GM23338 (cell line): ENCODE measurements at regions not wholly inside any gene's neighbourhood (a gene's known extent, or its start where the extent isn't known, plus 50 kb on each side); places are given as distances from the start of the nearest gene placed in this dataset.

Source experiments
- ATAC-seq: fragments of 200-7000 bp; cut with Tn5 transposase; 3 replicates; pipeline ENCODE4 v1.9.1; 2020
- DNase-seq: peaks from one replicate; pipeline ENCODE4 v3.0.0-alpha.2; 2015; ENCODE audit warnings: low spot score
- H2AFZ ChIP-seq: fragments of 200-600 bp; sonication (generic); 2 replicates; pipeline ENCODE4 v1.8.0; 2016; ENCODE audit warnings: antibody characterized with exemption, mild to moderate bottlenecking, moderate library complexity
- H3F3A ChIP-seq: fragments of 200-600 bp; sonication (generic); replicated peaks from 2 replicates; pipeline ENCODE4 v1.8.0; 2017; ENCODE audit warnings: antibody characterized with exemption, mixed run types, low read depth
- H3K27ac ChIP-seq: fragments of 200-600 bp; sonication (generic); 2 replicates; pipeline ENCODE4 v1.6.1; 2016; ENCODE audit warnings: low read depth
- H3K27me3 ChIP-seq: fragments of 200-600 bp; sonication (generic); 2 replicates; pipeline ENCODE4 v1.8.0; 2016; ENCODE audit warnings: mild to moderate bottlenecking, mixed run types, moderate library complexity; ENCODE audit not compliant: insufficient read depth
- H3K36me3 ChIP-seq: fragments of 200-600 bp; sonication (generic); 2 replicates; pipeline ENCODE4 v1.8.0; 2016; ENCODE audit warnings: mild to moderate bottlenecking; ENCODE audit not compliant: insufficient read depth
- H3K4me1 ChIP-seq: fragments of 200-600 bp; sonication (generic); 2 replicates; pipeline ENCODE4 v1.8.0; 2016; ENCODE audit warnings: mild to moderate bottlenecking, moderate library complexity; ENCODE audit not compliant: insufficient read depth
- H3K4me2 ChIP-seq: fragments of 200-600 bp; sonication (generic); 2 replicates; pipeline ENCODE4 v1.7.1; 2017; ENCODE audit warnings: mixed run types
- H3K4me3 ChIP-seq: fragments of 200-600 bp; sonication (generic); 2 replicates; pipeline ENCODE4 v1.6.1; 2016; ENCODE audit warnings: mixed run types
- H3K79me2 ChIP-seq: fragments of 200-600 bp; sonication (generic); replicated peaks from 2 replicates; pipeline ENCODE4 v1.8.0; 2017; ENCODE audit warnings: mild to moderate bottlenecking; ENCODE audit not compliant: insufficient read depth
- H3K9me2 ChIP-seq: fragments of 200-600 bp; sonication (generic); 2 replicates; pipeline ENCODE4 v1.8.0; 2017; ENCODE audit not compliant: insufficient read depth
- H4K20me1 ChIP-seq: fragments of 200-600 bp; sonication (generic); replicated peaks from 2 replicates; pipeline ENCODE4 v1.8.0; 2017; ENCODE audit warnings: mild to moderate bottlenecking; ENCODE audit not compliant: insufficient read depth
- H3K27ac Mint-ChIP-seq: 2 replicates; pipeline ENCODE4 v1.8.0; 2020; ENCODE audit warnings: inconsistent platforms, mild to moderate bottlenecking, moderate library complexity, mixed read lengths
- H3K27me3 Mint-ChIP-seq: 3 replicates; pipeline ENCODE4 v1.8.0; 2022; ENCODE audit warnings: low read depth, mild to moderate bottlenecking, moderate library complexity, mixed read lengths, inconsistent platforms; ENCODE audit not compliant: insufficient read depth, poor library complexity
- H3K36me3 Mint-ChIP-seq: 3 replicates; pipeline ENCODE4 v1.8.0; 2021; ENCODE audit warnings: low read depth, mild to moderate bottlenecking, inconsistent platforms, moderate library complexity, mixed read lengths
- H3K4me1 Mint-ChIP-seq: 3 replicates; pipeline ENCODE4 v1.8.0; 2020; ENCODE audit warnings: mild to moderate bottlenecking, inconsistent platforms, mixed read lengths
- H3K4me3 Mint-ChIP-seq: 3 replicates; pipeline ENCODE4 v1.8.0; 2021; ENCODE audit warnings: moderate library complexity, mild to moderate bottlenecking, inconsistent platforms, mixed read lengths
- H3K9me3 Mint-ChIP-seq: 3 replicates; pipeline ENCODE4 v1.8.0; 2020; ENCODE audit warnings: moderate library complexity, mild to moderate bottlenecking, inconsistent platforms, mixed read lengths
- CREB1 ChIP-seq: fragments of 250-450 bp; sonication (Bioruptor Pico); IDR thresholded peaks from 2 replicates; pipeline ENCODE4 v1.5.0; 2020; ENCODE audit warnings: low read depth, mild to moderate bottlenecking, moderate library complexity
- EZH2 ChIP-seq: fragments of 200-600 bp; sonication (generic); IDR thresholded peaks from one replicate; pipeline ENCODE4 v1.8.0; 2017; ENCODE audit warnings: antibody characterized with exemption, mild to moderate bottlenecking, low read depth; ENCODE audit not compliant: unreplicated experiment
- EZH2phosphoT487 ChIP-seq: fragments of 200-600 bp; sonication (generic); IDR thresholded peaks from one replicate; pipeline ENCODE4 v1.8.1; 2018; ENCODE audit warnings: antibody characterized with exemption; ENCODE audit not compliant: unreplicated experiment
- JUNB ChIP-seq: IDR thresholded peaks from one replicate; pipeline ENCODE4 v1.6.1; 2016; ENCODE audit warnings: antibody characterized with exemption; ENCODE audit not compliant: unreplicated experiment
- NANOG ChIP-seq: IDR thresholded peaks from 2 replicates; pipeline ENCODE4 v1.6.1; 2016; ENCODE audit warnings: antibody characterized with exemption, borderline replicate concordance
- STAT1 ChIP-seq: IDR thresholded peaks from one replicate; pipeline ENCODE4 v1.6.1; 2016; ENCODE audit warnings: antibody characterized with exemption; ENCODE audit not compliant: unreplicated experiment
- ZNF114 ChIP-seq: fragments of 250-450 bp; sonication (Bioruptor Pico); IDR thresholded peaks from 2 replicates; pipeline ENCODE4 v1.5.0; 2020; ENCODE audit warnings: mild to moderate bottlenecking, moderate library complexity
- ZNF331 ChIP-seq: fragments of 250-450 bp; sonication (Bioruptor Pico); IDR thresholded peaks from 2 replicates; pipeline ENCODE4 v1.5.0; 2020; ENCODE audit warnings: low read depth, mild to moderate bottlenecking, moderate library complexity
- ZNF462 ChIP-seq: fragments of 250-450 bp; sonication (Bioruptor Pico); IDR thresholded peaks from 2 replicates; pipeline ENCODE4 v1.5.0; 2020; ENCODE audit warnings: mild to moderate bottlenecking, moderate library complexity
- TF ChIP-seq, protein P1 (sequence below): IDR thresholded peaks from 2 replicates; pipeline ENCODE4 v1.6.1; 2016; ENCODE audit warnings: antibody characterized with exemption

DNA sequence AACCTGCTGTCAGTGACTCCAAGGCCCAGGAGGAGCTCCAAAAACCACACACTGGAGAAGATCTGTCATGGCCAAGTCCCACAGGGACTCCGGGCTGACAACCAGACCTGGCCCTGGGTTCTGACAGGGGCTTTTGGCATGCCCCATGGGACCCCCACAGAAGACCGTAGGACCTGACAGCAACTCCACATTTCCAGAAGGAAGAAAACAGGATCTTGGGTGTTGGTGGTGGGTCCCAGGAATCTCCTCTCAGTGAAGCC, 275.9 kb upstream of the HS6ST1 start:
- H3K27ac ChIP-seq: no peak overlapping the region
- peaks cover 7% of the 10 kb centered on the region; the same call in 1 of the 2 replicates for H3K9me2 ChIP-seq
- no peak overlapping the region for H3K27ac Mint-ChIP-seq
- H3K4me3 Mint-ChIP-seq: no peak overlapping the region
- ATAC-seq (no peak), DNase-seq (no peak)
- H3K9me3 Mint-ChIP-seq: no peaks in the 10 kb centered on the region
- H2AFZ ChIP-seq: no peak overlapping the region
- H3K4me1 Mint-ChIP-seq: peaks cover 11% of the 10 kb centered on the region
- no peak overlapping the region for H3K4me2 ChIP-seq
- no peak overlapping the region for H3K4me3 ChIP-seq
- TF ChIP-seq, protein P1, sequence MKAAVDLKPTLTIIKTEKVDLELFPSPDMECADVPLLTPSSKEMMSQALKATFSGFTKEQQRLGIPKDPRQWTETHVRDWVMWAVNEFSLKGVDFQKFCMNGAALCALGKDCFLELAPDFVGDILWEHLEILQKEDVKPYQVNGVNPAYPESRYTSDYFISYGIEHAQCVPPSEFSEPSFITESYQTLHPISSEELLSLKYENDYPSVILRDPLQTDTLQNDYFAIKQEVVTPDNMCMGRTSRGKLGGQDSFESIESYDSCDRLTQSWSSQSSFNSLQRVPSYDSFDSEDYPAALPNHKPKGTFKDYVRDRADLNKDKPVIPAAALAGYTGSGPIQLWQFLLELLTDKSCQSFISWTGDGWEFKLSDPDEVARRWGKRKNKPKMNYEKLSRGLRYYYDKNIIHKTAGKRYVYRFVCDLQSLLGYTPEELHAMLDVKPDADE: no peak
- TF ChIP-seq ZNF331 (no peak), STAT1 (no peak), ZNF114 (CRISPR knock-in tag) (no peak), EZH2 (no peak), NANOG (no peak), ZNF462 (no peak), CREB1 (CRISPR knock-in tag) (no peak), EZH2phosphoT487 (no peak), JUNB (no peak)
- peaks cover 3% of the 10 kb centered on the region for H3K27me3 Mint-ChIP-seq
- H3K36me3 ChIP-seq: no peaks in the 10 kb centered on the region
- H3K27me3 ChIP-seq: no peaks in the 10 kb centered on the region
- H3K36me3 Mint-ChIP-seq: no peaks in the 10 kb centered on the region
- no peaks in the 10 kb centered on the region for H3K79me2 ChIP-seq
- no peaks in the 10 kb centered on the region for H4K20me1 ChIP-seq
- no peaks in the 10 kb centered on the region for H3K4me1 ChIP-seq
- H3F3A ChIP-seq: no peaks in the 10 kb centered on the region
